ENCODE measurements at regions not wholly inside any gene's neighbourhood (a gene's known extent, or its start where the extent isn't known, plus 50 kb on each side); places are given as distances from the start of the nearest gene placed in this dataset.

DNA sequence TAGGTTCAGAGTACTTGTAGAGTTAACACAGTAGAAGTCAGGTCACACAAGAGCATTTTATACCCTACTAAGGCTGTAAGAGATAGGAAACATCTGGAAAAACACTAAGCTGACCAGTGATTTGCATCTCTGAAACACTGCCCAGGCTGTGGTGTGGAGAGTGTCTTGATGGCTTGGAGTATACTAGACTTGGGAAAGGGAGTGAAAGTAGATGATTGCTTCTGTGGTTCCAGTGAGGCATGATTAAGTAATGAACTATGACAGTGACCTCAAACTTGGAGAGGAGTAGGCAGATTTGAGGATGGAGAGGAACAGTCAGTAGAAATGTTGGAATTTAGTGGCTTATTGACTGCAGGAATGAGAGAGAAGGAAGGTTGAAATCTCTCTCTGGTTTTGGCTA lies 201.2 kb downstream of the FLRT2 start:
- Histone ChIP-seq H3K4me3 (ENCODE audit: low read length) (no peak overlapping the region), H3F3A (ENCODE audit: control insufficient read depth, insufficient read depth) (no peaks in the 10 kb centered on the region), H4K20me1 (ENCODE audit: control insufficient read depth, insufficient read depth, low read depth, low read length) (no peaks in the 10 kb centered on the region), H3K9me3 (ENCODE audit: control insufficient read depth, insufficient read depth, low read length) (no peaks in the 10 kb centered on the region), H3K9me2 (replicated peaks; ENCODE audit: control insufficient read depth, low read length) (no peaks in the 10 kb centered on the region), H3K79me2 (ENCODE audit: control insufficient read depth, low read length) (no peaks in the 10 kb centered on the region), H3K4me2 (ENCODE audit: low read length) (no peak overlapping the region), H3K27me3 (ENCODE audit: control insufficient read depth, low read length) (no peaks in the 10 kb centered on the region), H3K27ac (ENCODE audit: low read depth, low read length) (no peak overlapping the region), H3K4me1 (ENCODE audit: control insufficient read depth, low read length) (no peaks in the 10 kb centered on the region), H3K36me3 (ENCODE audit: control insufficient read depth, low read length) (no peaks in the 10 kb centered on the region)
- TF ChIP-seq, protein P1, sequence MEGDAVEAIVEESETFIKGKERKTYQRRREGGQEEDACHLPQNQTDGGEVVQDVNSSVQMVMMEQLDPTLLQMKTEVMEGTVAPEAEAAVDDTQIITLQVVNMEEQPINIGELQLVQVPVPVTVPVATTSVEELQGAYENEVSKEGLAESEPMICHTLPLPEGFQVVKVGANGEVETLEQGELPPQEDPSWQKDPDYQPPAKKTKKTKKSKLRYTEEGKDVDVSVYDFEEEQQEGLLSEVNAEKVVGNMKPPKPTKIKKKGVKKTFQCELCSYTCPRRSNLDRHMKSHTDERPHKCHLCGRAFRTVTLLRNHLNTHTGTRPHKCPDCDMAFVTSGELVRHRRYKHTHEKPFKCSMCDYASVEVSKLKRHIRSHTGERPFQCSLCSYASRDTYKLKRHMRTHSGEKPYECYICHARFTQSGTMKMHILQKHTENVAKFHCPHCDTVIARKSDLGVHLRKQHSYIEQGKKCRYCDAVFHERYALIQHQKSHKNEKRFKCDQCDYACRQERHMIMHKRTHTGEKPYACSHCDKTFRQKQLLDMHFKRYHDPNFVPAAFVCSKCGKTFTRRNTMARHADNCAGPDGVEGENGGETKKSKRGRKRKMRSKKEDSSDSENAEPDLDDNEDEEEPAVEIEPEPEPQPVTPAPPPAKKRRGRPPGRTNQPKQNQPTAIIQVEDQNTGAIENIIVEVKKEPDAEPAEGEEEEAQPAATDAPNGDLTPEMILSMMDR (IDR thresholded peaks at IDR 0.05; ENCODE audit: low read depth, low read length, poor library complexity, severe bottlenecking) = no peak
- TF ChIP-seq EZH2phosphoT487 (IDR thresholded peaks at IDR 0.05; ENCODE audit: borderline replicate concordance, low read length) = no peak

DNA sequence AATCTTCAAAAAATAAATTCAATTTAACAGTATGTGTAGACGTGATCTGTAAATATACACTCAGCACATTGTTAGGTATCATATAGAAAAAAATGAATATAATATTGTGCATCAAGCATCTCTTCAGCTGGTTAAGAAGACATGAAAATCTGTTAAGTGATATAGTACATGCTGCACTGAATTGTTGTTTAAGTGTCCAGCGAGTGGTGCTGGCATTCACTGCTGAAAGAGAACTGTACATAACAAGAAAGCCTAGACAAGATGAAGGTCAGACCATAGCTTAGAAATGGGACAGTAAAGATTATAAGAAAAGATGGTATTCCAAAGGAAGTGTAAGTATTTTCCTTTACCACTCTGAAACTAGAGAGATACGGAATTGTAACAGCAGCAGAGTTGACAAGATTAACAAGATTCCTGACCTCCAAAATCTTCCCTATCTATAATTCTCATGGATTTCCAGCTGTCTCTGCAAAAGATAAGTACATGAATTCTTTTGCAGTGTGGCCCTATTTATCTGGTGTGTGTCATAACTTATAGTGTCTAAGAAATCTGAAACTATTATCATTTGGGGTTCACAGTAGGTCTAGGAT lies 198.6 kb downstream of the FLRT2 start:
- Histone ChIP-seq H3K9me3 (ENCODE audit: control insufficient read depth, insufficient read depth, low read length) (no peaks in the 10 kb centered on the region), H3K4me2 (ENCODE audit: low read length) (no peak overlapping the region), H3K4me3 (ENCODE audit: low read length) (no peak overlapping the region), H3K27me3 (ENCODE audit: control insufficient read depth, low read length) (no peaks in the 10 kb centered on the region), H3F3A (ENCODE audit: control insufficient read depth, insufficient read depth) (no peaks in the 10 kb centered on the region), H4K20me1 (ENCODE audit: control insufficient read depth, insufficient read depth, low read depth, low read length) (no peaks in the 10 kb centered on the region), H3K27ac (ENCODE audit: low read depth, low read length) (no peak overlapping the region), H3K4me1 (ENCODE audit: control insufficient read depth, low read length) (no peaks in the 10 kb centered on the region), H3K9me2 (replicated peaks; ENCODE audit: control insufficient read depth, low read length) (no peaks in the 10 kb centered on the region), H3K36me3 (ENCODE audit: control insufficient read depth, low read length) (no peaks in the 10 kb centered on the region), H3K79me2 (ENCODE audit: control insufficient read depth, low read length) (no peaks in the 10 kb centered on the region)
- TF ChIP-seq EZH2phosphoT487 (IDR thresholded peaks at IDR 0.05; ENCODE audit: borderline replicate concordance, low read length) = no peak
- TF ChIP-seq, protein P1 (IDR thresholded peaks at IDR 0.05; ENCODE audit: low read depth, low read length, poor library complexity, severe bottlenecking) = no peak

DNA sequence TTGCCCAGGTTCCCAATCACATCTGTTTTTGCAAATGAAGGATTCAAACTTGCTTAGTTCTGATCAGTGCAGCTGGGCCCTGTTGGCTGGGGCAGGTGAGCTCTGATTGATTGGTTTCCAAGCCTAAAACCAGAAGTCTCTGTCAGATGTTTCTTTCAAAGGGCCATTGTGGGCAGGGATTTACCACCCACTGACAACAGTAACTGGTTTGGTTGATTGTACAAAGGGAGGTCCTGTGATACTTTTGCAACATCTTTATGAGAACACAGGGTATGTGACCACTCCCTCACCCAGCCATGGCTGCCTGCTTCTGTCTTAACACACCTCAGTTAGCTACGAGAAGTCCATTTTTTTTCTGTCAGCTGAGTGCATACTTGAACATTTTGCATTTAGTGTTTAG lies 184.1 kb downstream of the FLRT2 start:
- no peaks in the 10 kb centered on the region for H3F3A ChIP-seq (ENCODE audit: control insufficient read depth, insufficient read depth)

DNA sequence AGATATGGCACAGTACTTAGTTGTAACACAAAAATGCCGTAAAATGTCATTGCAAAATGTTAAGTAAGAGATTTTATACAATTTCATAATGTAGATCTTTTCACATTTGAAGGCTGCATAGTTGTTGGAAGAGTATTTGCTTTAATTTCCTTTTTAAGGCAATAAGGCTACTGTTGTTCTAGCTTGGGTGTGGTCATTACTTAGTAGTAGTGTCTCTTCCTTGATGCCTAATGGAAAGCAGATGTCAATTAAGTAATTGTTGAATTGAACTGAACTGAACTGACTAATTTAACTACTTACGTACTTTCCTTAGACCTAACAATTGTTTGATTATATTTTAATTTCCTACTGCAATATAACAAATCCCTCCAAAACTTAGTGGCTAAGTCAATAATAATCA lies 181.7 kb downstream of the FLRT2 start:
- no peaks in the 10 kb centered on the region for H3K9me3 ChIP-seq (ENCODE audit: control insufficient read depth, insufficient read depth, low read length)
- no peak overlapping the region for H3K4me2 ChIP-seq (ENCODE audit: low read length)
- no peaks in the 10 kb centered on the region for H3K36me3 ChIP-seq (ENCODE audit: control insufficient read depth, low read length)
- no peaks in the 10 kb centered on the region for H3F3A ChIP-seq (ENCODE audit: control insufficient read depth, insufficient read depth)
- no peak overlapping the region for H3K4me3 ChIP-seq (ENCODE audit: low read length)
- no peaks in the 10 kb centered on the region for H4K20me1 ChIP-seq (ENCODE audit: control insufficient read depth, insufficient read depth, low read depth, low read length)
- TF ChIP-seq, protein P1 (IDR thresholded peaks at IDR 0.05; ENCODE audit: low read depth, low read length, poor library complexity, severe bottlenecking) = no peak
- no peak for TF ChIP-seq EZH2phosphoT487 (IDR thresholded peaks at IDR 0.05; ENCODE audit: borderline replicate concordance, low read length)
- no peaks in the 10 kb centered on the region for H3K4me1 ChIP-seq (ENCODE audit: control insufficient read depth, low read length)
- H3K9me2 ChIP-seq (replicated peaks; ENCODE audit: control insufficient read depth, low read length) = no peaks in the 10 kb centered on the region
- H3K27ac ChIP-seq (ENCODE audit: low read depth, low read length) = no peak overlapping the region
- no peaks in the 10 kb centered on the region for H3K27me3 ChIP-seq (ENCODE audit: control insufficient read depth, low read length)
- no peaks in the 10 kb centered on the region for H3K79me2 ChIP-seq (ENCODE audit: control insufficient read depth, low read length)

More for the DNA sequence above, 184.1 kb downstream of the FLRT2 start:
- H3K79me2 ChIP-seq (ENCODE audit: control insufficient read depth, low read length) = no peaks in the 10 kb centered on the region
- H3K4me3 ChIP-seq (ENCODE audit: low read length) = no peak overlapping the region
- no peak overlapping the region for H3K27ac ChIP-seq (ENCODE audit: low read depth, low read length)
- no peaks in the 10 kb centered on the region for H3K36me3 ChIP-seq (ENCODE audit: control insufficient read depth, low read length)
- no peaks in the 10 kb centered on the region for H3K9me2 ChIP-seq (replicated peaks; ENCODE audit: control insufficient read depth, low read length)
- no peaks in the 10 kb centered on the region for H4K20me1 ChIP-seq (ENCODE audit: control insufficient read depth, insufficient read depth, low read depth, low read length)
- 0 out of 2 replicates have a peak, but pooled peaks cover 5% of the 10 kb centered on the region for H3K9me3 ChIP-seq (ENCODE audit: control insufficient read depth, insufficient read depth, low read length)
- no peaks in the 10 kb centered on the region for H3K27me3 ChIP-seq (ENCODE audit: control insufficient read depth, low read length)
- no peaks in the 10 kb centered on the region for H3K4me1 ChIP-seq (ENCODE audit: control insufficient read depth, low read length)
- H3K4me2 ChIP-seq (ENCODE audit: low read length) = no peak overlapping the region
- TF ChIP-seq EZH2phosphoT487 (IDR thresholded peaks at IDR 0.05; ENCODE audit: borderline replicate concordance, low read length) = no peak
